ENCODE measurements at regions not wholly inside any gene's neighbourhood (a gene's known extent, or its start where the extent isn't known, plus 50 kb on each side); places are given as distances from the start of the nearest gene placed in this dataset.

DNA sequence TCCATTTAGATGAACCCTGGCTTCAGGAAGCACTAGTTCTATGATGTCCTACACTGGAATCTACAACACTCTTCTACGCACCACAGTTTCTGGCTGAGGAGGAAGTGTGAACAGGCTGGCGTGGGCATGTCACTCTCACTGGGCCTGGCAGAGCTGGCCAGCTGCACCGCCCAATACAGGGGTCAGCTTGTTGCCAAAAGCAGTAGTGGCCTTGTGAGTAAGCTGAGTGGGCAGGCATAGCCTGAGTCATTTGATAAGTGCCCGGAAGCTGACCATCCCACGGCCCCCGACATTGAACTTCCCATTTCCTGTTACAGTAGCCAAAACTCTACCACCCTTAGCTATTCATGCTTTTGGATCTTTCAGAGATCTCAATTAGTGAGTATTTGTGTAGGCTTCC lies 240.9 kb upstream of the SERP2 start:
- 68 to 76% methylated on average over 3 to 6 of the region's 6 CpGs for WGBS, 2 donors (ENCODE audit: low coverage in 1 of 2)
- Histone ChIP-seq H3K9me3 (no peaks in the 10 kb centered on the region), H3K36me3 (no peaks in the 10 kb centered on the region), H3K27me3 (no peaks in the 10 kb centered on the region), H3K27ac (no peak overlapping the region), H3K4me3 (no peak overlapping the region), H3K4me1 (peaks cover 0 to 3% (median 1%) of the 10 kb centered on the region in 4 donors)
- intact Hi-C loops (cut with DNase I; ENCODE audit: low total_unique reads) (loop anchor here (10.0 kb wide), 1 partner anchor 78 kb away; no protein-coding TSS in a partner anchor), in situ Hi-C loops (cut with MboI; ENCODE audit: low pct_ligation_motif_present in 1 of 4, low pct_unique_long_range_greater_than_20kb in 1 of 4, low sequenced_read_pairs in 3 of 4) (no loop called here)
- TF ChIP-seq, protein P1, sequence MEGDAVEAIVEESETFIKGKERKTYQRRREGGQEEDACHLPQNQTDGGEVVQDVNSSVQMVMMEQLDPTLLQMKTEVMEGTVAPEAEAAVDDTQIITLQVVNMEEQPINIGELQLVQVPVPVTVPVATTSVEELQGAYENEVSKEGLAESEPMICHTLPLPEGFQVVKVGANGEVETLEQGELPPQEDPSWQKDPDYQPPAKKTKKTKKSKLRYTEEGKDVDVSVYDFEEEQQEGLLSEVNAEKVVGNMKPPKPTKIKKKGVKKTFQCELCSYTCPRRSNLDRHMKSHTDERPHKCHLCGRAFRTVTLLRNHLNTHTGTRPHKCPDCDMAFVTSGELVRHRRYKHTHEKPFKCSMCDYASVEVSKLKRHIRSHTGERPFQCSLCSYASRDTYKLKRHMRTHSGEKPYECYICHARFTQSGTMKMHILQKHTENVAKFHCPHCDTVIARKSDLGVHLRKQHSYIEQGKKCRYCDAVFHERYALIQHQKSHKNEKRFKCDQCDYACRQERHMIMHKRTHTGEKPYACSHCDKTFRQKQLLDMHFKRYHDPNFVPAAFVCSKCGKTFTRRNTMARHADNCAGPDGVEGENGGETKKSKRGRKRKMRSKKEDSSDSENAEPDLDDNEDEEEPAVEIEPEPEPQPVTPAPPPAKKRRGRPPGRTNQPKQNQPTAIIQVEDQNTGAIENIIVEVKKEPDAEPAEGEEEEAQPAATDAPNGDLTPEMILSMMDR (IDR thresholded peaks at IDR 0.05) = no peak
- TF ChIP-seq EP300 (IDR thresholded peaks at IDR 0.05; ENCODE audit: low read depth) = no peak
- TF ChIP-seq POLR2A (IDR thresholded peaks at IDR 0.05) = no peak
- TF ChIP-seq POLR2AphosphoS5 (IDR thresholded peaks at IDR 0.05) = no peak
- DNase-seq = peak; percentile 21

DNA sequence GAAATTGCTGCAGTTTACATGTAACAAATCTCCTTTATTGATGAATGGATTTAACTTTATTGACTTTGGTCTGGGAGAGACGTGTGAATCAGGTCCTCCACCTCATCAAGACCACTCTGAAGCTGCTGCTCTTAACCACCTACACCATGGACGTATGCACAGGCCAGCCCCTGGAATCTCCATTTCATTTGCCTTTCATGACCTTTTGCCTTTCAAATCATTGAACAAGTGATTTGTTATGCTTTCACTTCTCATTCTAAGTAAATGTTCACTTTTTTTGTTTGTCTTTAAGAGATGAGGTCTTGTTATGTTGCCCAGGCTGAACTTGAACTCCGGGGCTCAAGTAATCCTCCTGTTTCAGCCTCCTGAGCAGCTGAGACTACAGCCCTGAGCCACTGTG lies 240.0 kb upstream of the SERP2 start:
- DNase-seq = no peak
- H3K4me1 ChIP-seq = no peaks in the 10 kb centered on the region
- intact Hi-C loops (cut with DNase I; ENCODE audit: low total_unique reads) (loop anchor here (10.0 kb wide), 1 partner anchor 79 kb away; no protein-coding TSS in a partner anchor), in situ Hi-C loops (cut with MboI; ENCODE audit: low pct_ligation_motif_present in 1 of 4, low pct_unique_long_range_greater_than_20kb in 1 of 4, low sequenced_read_pairs in 3 of 4) (no loop called here)
- H3K9me3 ChIP-seq = no peaks in the 10 kb centered on the region
- WGBS, 2 donors (ENCODE audit: low coverage in 1 of 2) = 62 to 72% methylated on average over 3 of the region's 3 CpGs
- no peak overlapping the region for H3K27ac ChIP-seq
- no peak overlapping the region for H3K4me3 ChIP-seq
- H3K27me3 ChIP-seq = no peaks in the 10 kb centered on the region
- H3K36me3 ChIP-seq = no peaks in the 10 kb centered on the region
- TF ChIP-seq POLR2AphosphoS5 (IDR thresholded peaks at IDR 0.05) (no peak), POLR2A (IDR thresholded peaks at IDR 0.05) (no peak), EP300 (IDR thresholded peaks at IDR 0.05; ENCODE audit: low read depth) (no peak)
- TF ChIP-seq, protein P1 (IDR thresholded peaks at IDR 0.05) = no peak

DNA sequence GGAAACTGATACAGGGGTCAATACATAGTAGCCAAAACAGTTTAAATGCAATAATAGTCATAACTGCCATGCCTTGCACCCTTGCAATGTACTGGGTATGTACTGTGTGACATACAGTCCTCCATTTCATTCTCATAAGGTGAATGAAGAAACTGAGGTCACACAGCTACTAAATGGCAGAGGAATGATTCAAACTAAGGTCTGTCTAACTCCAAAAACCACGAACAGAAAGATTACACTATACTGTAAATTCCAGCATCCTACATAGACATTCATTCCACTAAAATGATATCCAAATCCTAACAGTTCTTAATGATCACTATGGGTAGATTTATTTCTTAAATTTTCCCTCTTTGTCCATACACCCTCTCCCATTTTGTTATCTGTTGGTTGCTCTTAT lies 238.1 kb upstream of the SERP2 start:
- DNase-seq = no peak
- TF ChIP-seq POLR2AphosphoS5 (IDR thresholded peaks at IDR 0.05) = no peak
- TF ChIP-seq, protein P1 (IDR thresholded peaks at IDR 0.05) = no peak
- TF ChIP-seq POLR2A (IDR thresholded peaks at IDR 0.05) = no peak
- TF ChIP-seq EP300 (IDR thresholded peaks at IDR 0.05; ENCODE audit: low read depth) = no peak
- Histone ChIP-seq H3K36me3 (no peaks in the 10 kb centered on the region), H3K4me3 (no peak overlapping the region), H3K9me3 (no peaks in the 10 kb centered on the region), H3K27ac (no peak overlapping the region), H3K27me3 (no peaks in the 10 kb centered on the region), H3K4me1 (peaks cover 0 to 9% (median 2%) of the 10 kb centered on the region in 4 donors)
- intact Hi-C loops (cut with DNase I; ENCODE audit: low total_unique reads) = loop anchor here (10.0 kb wide), 1 partner anchor 81 kb away; no protein-coding TSS in a partner anchor
- in situ Hi-C loops (cut with MboI; ENCODE audit: low pct_ligation_motif_present in 1 of 4, low pct_unique_long_range_greater_than_20kb in 1 of 4, low sequenced_read_pairs in 3 of 4) = no loop called here
- 76% methylated on average over 1 of the region's 1 CpG; no CpG with 5 or more reads in 1 of the 2 donors for WGBS, 2 donors (ENCODE audit: low coverage in 1 of 2)

DNA sequence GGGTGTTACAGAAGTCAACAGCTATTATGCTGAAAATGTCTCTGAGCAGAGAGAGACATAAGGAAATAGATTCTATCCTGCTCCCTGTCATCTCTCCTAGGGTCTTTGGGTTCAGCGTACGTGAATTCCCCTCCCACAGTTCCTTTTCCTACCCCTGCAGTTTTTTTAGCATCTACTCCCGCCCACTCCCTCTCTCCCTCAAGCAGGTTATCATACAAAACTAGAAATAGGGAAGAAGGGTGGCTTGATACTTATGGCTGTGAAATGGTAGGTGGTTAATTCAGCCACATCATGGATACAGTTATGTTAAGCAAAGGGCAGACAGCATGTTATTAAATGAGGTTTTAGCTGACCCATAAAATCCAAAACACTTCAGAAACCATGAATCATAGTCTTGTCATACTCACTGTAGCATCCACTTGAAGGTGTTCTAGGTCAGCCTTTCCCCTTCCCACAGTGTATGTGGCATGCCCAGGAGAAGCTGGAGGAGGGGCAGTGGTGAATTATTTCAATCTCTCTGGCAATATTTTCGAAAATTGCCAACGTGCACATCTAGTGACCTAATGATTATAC lies 236.8 kb upstream of the SERP2 start:
- Histone ChIP-seq H3K4me1 (peaks cover 6 to 20% (median 13%) of the 10 kb centered on the region in 4 donors), H3K9me3 (no peaks in the 10 kb centered on the region), H3K27ac (no peak overlapping the region), H3K27me3 (no peaks in the 10 kb centered on the region), H3K4me3 (no peak overlapping the region), H3K36me3 (no peaks in the 10 kb centered on the region)
- DNase-seq = no peak
- WGBS, 2 donors (ENCODE audit: low coverage in 1 of 2) = 63 to 72% methylated on average over 5 of the region's 5 CpGs
- in situ Hi-C loops (cut with MboI; ENCODE audit: low pct_ligation_motif_present in 1 of 4, low pct_unique_long_range_greater_than_20kb in 1 of 4, low sequenced_read_pairs in 3 of 4) = no loop called here
- intact Hi-C loops (cut with DNase I; ENCODE audit: low total_unique reads) = loop anchor here (10.0 kb wide), 1 partner anchor 82 kb away; no protein-coding TSS in a partner anchor
- TF ChIP-seq, protein P1 (IDR thresholded peaks at IDR 0.05) = no peak
- TF ChIP-seq POLR2AphosphoS5 (IDR thresholded peaks at IDR 0.05) (no peak), POLR2A (IDR thresholded peaks at IDR 0.05) (no peak), EP300 (IDR thresholded peaks at IDR 0.05; ENCODE audit: low read depth) (no peak)

Measured in transverse colon (tissue), 4 donors.